Ovary (tissue), 7 donors: ENCODE measurements at regions not wholly inside any gene's neighbourhood (a gene's known extent, or its start where the extent isn't known, plus 50 kb on each side); places are given as distances from the start of the nearest gene placed in this dataset.

Experiments
- DNase-seq, 5 donors: peaks; one replicate each; pipeline ENCODE4 v3.0.0-alpha.2; 2019 to 2020
- H3K27ac ChIP-seq, 2 donors: fragments of 200-600 bp; one replicate each; pipeline versions ENCODE4 v1.5.1 to v1.8.0; 2019 to 2022
- H3K27me3 ChIP-seq: fragments of 200-600 bp; one replicate; pipeline ENCODE4 v1.8.0; 2022
- H3K36me3 ChIP-seq: fragments of 200-600 bp; sonication (generic); one replicate; pipeline ENCODE4 v1.5.1; 2019
- H3K4me1 ChIP-seq: one replicate; pipeline ENCODE4 v1.8.1; 2013; ENCODE audit warnings: mild to moderate bottlenecking, moderate library complexity; ENCODE audit not compliant: insufficient read depth
- H3K4me3 ChIP-seq: fragments of 200-600 bp; sonication (generic); one replicate; pipeline ENCODE4 v1.5.1; 2017
- H3K9me3 ChIP-seq, 2 donors: fragments of 200-600 bp in 1 of 2; sonication (generic) in 1 of 2; one replicate each; pipeline versions ENCODE4 v1.5.1 to v1.8.1; 2013 to 2019; ENCODE audit warnings: mild to moderate bottlenecking in 1 of 2, moderate library complexity in 1 of 2
- EP300 ChIP-seq: sonication (generic); formaldehyde crosslinking; IDR thresholded peaks from one replicate; pipeline ENCODE4 v1.6.1; 2017; ENCODE audit warnings: antibody characterized with exemption
- POLR2A ChIP-seq: fragments of 450-650 bp; IDR thresholded peaks from one replicate; pipeline ENCODE4 v1.6.1; 2017; ENCODE audit warnings: antibody characterized with exemption, mild to moderate bottlenecking, moderate library complexity
- WGBS, 3 donors: extraction: QIAGEN DNeasy Blood & Tissue Kit in 1 of 3; methylation state at CpG; one replicate each; pipeline versions ENCODE4 v1.1.5 to v1.1.7; 2013 to 2017; 5-methylcytosine and 5-hydroxymethylcytosine counted together
- intact Hi-C, 4 donors: fragments of 100-400 bp; cut with DNase I; formaldehyde crosslinking; loops; one replicate each; pipeline versions ENCODE4 v1.11.0 to v1.15.1; 2022 to 2023
- TF ChIP-seq, protein P1 (sequence below), 3 donors: fragments of 450-650 bp in 2 of 3; fragments of 200-600 bp in 1 of 3; IDR thresholded peaks; one replicate each; pipeline versions ENCODE4 v1.5.1 to v1.8.0; 2016 to 2022; ENCODE audit warnings: antibody characterized with exemption in 3 of 3, mild to moderate bottlenecking in 1 of 3
- donor health status: DM: no; HTN: no; CAD: no; lungs with moderate emphysema.
- donor health status: DM: no; HTN: no; CAD: no.
- donor health status: Bipolar disorder and iron deficiency.
- donor health status: DM: no; HTN: no; CAD: no.
- donor health status: DM: yes; HTN: yes; CAD: no.

DNA sequence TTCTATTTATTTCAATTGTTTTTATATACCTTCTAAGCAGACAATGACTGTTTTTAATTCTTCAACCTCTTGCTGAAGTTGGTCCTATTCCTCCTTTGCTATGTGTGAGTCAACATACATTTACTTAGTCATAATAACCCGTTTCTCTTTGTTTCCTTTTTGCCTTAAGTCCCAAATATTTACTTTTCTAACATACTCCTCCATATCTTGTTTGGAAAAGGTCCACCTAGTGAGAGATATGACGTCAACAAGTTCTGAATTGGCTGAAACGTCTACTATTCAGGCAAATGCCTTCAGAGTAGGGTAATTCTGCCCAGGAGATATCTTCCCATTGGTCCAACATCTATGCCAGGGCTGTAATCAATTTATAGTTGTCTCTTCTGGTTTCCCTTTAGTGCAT lies 179.3 kb upstream of the GEMIN8 start:
- H3K36me3 ChIP-seq: no peaks in the 10 kb centered on the region
- intact Hi-C loops: no loop called here
- no peaks in the 10 kb centered on the region for H3K9me3 ChIP-seq
- WGBS, 3 donors: 2 to 13% (median 5%) methylated on average over 3 of the region's 3 CpGs
- H3K4me1 ChIP-seq: no peaks in the 10 kb centered on the region
- TF ChIP-seq EP300: no peak
- TF ChIP-seq, protein P1, sequence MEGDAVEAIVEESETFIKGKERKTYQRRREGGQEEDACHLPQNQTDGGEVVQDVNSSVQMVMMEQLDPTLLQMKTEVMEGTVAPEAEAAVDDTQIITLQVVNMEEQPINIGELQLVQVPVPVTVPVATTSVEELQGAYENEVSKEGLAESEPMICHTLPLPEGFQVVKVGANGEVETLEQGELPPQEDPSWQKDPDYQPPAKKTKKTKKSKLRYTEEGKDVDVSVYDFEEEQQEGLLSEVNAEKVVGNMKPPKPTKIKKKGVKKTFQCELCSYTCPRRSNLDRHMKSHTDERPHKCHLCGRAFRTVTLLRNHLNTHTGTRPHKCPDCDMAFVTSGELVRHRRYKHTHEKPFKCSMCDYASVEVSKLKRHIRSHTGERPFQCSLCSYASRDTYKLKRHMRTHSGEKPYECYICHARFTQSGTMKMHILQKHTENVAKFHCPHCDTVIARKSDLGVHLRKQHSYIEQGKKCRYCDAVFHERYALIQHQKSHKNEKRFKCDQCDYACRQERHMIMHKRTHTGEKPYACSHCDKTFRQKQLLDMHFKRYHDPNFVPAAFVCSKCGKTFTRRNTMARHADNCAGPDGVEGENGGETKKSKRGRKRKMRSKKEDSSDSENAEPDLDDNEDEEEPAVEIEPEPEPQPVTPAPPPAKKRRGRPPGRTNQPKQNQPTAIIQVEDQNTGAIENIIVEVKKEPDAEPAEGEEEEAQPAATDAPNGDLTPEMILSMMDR (IDR thresholded peaks at IDR 0.05): no peak
- TF ChIP-seq POLR2A: no peak
- H3K27me3 ChIP-seq: no peaks in the 10 kb centered on the region
- H3K27ac ChIP-seq: no peak overlapping the region
- DNase-seq: no peak
- H3K4me3 ChIP-seq: no peak overlapping the region

DNA sequence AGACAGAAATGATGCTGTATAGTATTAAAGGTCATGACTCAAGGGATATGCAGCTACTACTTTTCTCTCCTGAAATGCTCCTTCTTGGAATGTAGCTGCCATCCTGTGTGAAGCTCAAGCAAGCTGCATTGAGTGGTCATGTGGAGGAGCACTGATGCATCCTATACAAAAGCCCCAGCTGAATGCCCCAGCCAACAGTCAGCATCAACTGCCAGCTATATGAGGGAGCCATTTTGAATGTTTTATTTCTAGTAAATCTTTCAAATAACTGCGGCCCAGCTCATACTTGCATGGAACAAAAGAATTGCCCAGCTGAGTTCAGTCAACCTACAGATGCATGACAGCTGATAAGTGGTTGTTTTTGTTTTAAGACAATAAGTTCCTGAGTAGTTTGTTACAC lies 165.0 kb upstream of the GEMIN8 start:
- H3K4me1 ChIP-seq: no peaks in the 10 kb centered on the region
- TF ChIP-seq EP300 (no peak), POLR2A (no peak)
- TF ChIP-seq, protein P1 (IDR thresholded peaks at IDR 0.05): no peak
- H3K9me3 ChIP-seq: no peaks in the 10 kb centered on the region
- intact Hi-C loops: no loop called here
- no peaks in the 10 kb centered on the region for H3K27me3 ChIP-seq
- H3K36me3 ChIP-seq: no peaks in the 10 kb centered on the region
- no peak overlapping the region for H3K4me3 ChIP-seq
- 56 to 74% (median 61%) methylated on average over 1 of the region's 1 CpG for WGBS, 3 donors
- no peak overlapping the region for H3K27ac ChIP-seq
- DNase-seq: no peak

- H3K4me3 ChIP-seq: no peak overlapping the region
- WGBS, 3 donors: 85 to 88% (median 86%) methylated on average over 1 of the region's 1 CpG
- H3K4me1 ChIP-seq: no peaks in the 10 kb centered on the region
- no peak overlapping the region for H3K27ac ChIP-seq
- H3K36me3 ChIP-seq: no peaks in the 10 kb centered on the region
- DNase-seq: no peak
- TF ChIP-seq EP300: no peak
- TF ChIP-seq, protein P1 (IDR thresholded peaks at IDR 0.05): no peak
- TF ChIP-seq POLR2A: no peak
- no peaks in the 10 kb centered on the region for H3K27me3 ChIP-seq
- intact Hi-C loops: no loop called here
- no peaks in the 10 kb centered on the region for H3K9me3 ChIP-seq
These were observed 163.9 kb upstream of the GEMIN8 start for GRCh38 chrX:14193547-14193946.

- Histone ChIP-seq H3K4me1 (no peaks in the 10 kb centered on the region), H3K9me3 (no peaks in the 10 kb centered on the region), H3K27me3 (no peaks in the 10 kb centered on the region), H3K4me3 (no peak overlapping the region), H3K27ac (no peak overlapping the region), H3K36me3 (no peaks in the 10 kb centered on the region)
- WGBS, 3 donors: 45 to 100% (median 79%) methylated on average over 1 of the region's 1 CpG
- intact Hi-C loops: no loop called here
- DNase-seq: no peak
- TF ChIP-seq, protein P1 (IDR thresholded peaks at IDR 0.05): no peak
- TF ChIP-seq POLR2A (no peak), EP300 (no peak)
These were observed 144.2 kb upstream of the GEMIN8 start for GRCh38 chrX:14173873-14174272.

GRCh38 chrX:14164828-14165227 lies 135.1 kb upstream of the GEMIN8 start:
- intact Hi-C loops: no loop called here
- H3K27me3 ChIP-seq: no peaks in the 10 kb centered on the region
- H3K4me1 ChIP-seq: no peaks in the 10 kb centered on the region
- H3K27ac ChIP-seq: no peak overlapping the region
- WGBS, 3 donors: 59 to 88% (median 59%) methylated on average over 1 of the region's 1 CpG
- H3K9me3 ChIP-seq: no peaks in the 10 kb centered on the region
- DNase-seq: no peak
- H3K36me3 ChIP-seq: no peaks in the 10 kb centered on the region
- no peak for TF ChIP-seq EP300
- TF ChIP-seq, protein P1 (IDR thresholded peaks at IDR 0.05): no peak
- no peak for TF ChIP-seq POLR2A
- H3K4me3 ChIP-seq: no peak overlapping the region
